Sigmoid colon (tissue), 4 donors: ENCODE measurements at regions not wholly inside any gene's neighbourhood (a gene's known extent, or its start where the extent isn't known, plus 50 kb on each side); places are given as distances from the start of the nearest gene placed in this dataset.

Experiments
- EP300 ChIP-seq, 4 donors: sonication (generic); formaldehyde crosslinking; IDR thresholded peaks; one replicate each; pipeline ENCODE4 v1.6.1; 2017; ENCODE audit warnings: antibody characterized with exemption in 4 of 4
- POLR2AphosphoS5 ChIP-seq, 4 donors: sonication (generic); formaldehyde crosslinking; IDR thresholded peaks; one replicate each; pipeline ENCODE4 v1.6.1; 2017; ENCODE audit warnings: antibody characterized with exemption in 4 of 4

- no peak for TF ChIP-seq POLR2AphosphoS5 (IDR thresholded peaks at IDR 0.05)
- no peak for TF ChIP-seq EP300 (IDR thresholded peaks at IDR 0.05)
Measured at GRCh38 chr20:23151885-23152284, 65.8 kb upstream of the CD93 start.
